Peyer's patch (tissue), 4 donors: ENCODE measurements at regions not wholly inside any gene's neighbourhood (a gene's known extent, or its start where the extent isn't known, plus 50 kb on each side); places are given as distances from the start of the nearest gene placed in this dataset.

Experiments used
- CTCF ChIP-seq, 6 experiments: fragments of 450-650 bp in 4 of 6; fragments of 200-600 bp in 2 of 6; sonication (generic) in 1 of 6; IDR thresholded peaks; one replicate each; pipeline ENCODE4 v1.5.1; 2017 to 2019; ENCODE audit warnings: antibody characterized with exemption in 6 of 6, mild to moderate bottlenecking in 3 of 6, moderate library complexity in 1 of 6
- POLR2A ChIP-seq, 2 donors: fragments of 450-650 bp; IDR thresholded peaks; one replicate each; pipeline ENCODE4 v1.5.1; 2017; ENCODE audit warnings: antibody characterized with exemption in 2 of 2, mild to moderate bottlenecking in 2 of 2, moderate library complexity in 2 of 2

GRCh38 chr20:22984008-22984407 is 51.1 kb upstream of the SSTR4 start:
- TF ChIP-seq POLR2A (IDR thresholded peaks at IDR 0.05): no peak
- TF ChIP-seq CTCF (IDR thresholded peaks at IDR 0.05): no peak
